22Rv1 (cell line): ENCODE measurements at regions not wholly inside any gene's neighbourhood (a gene's known extent, or its start where the extent isn't known, plus 50 kb on each side); places are given as distances from the start of the nearest gene placed in this dataset.

Experiments used
- ZFX ChIP-seq: fragments of 450-650 bp; IDR thresholded peaks from 2 replicates; pipeline ENCODE4 v1.6.1; 2017; ENCODE audit warnings: antibody characterized with exemption, borderline replicate concordance
- TF ChIP-seq, protein P1 (sequence below): fragments of 450-650 bp; IDR thresholded peaks from 2 replicates; pipeline ENCODE4 v1.5.1; 2017; ENCODE audit warnings: mild to moderate bottlenecking

DNA sequence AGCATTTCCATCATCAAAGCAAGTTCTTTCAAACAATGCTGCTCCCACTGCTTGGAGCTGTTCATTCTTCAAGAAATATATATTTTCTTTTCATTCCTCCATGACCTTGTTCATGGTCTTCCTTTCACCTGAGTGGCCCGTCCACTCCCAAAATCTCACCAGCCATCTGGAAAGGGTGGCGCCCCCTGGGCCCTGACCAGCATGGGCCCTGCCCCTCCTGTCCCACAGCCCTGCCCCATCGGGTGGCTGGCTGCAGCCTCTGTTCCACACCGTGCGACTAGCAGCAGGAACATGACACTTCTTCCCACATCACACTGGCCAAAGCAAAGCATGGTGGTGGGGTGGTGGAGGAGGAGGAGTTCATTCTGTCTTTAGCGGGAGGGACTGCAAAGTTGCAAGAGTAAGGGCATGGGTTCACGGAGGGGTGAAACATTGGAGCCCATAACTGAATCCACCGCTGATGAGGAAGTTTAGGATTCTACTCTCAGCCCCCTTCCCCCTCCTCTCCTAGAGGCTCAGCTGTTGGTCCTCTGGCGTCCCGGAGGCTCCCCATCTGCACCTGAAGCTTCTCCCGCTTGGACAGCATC lies 195.2 kb upstream of the SLC24A3 start:
- TF ChIP-seq, protein P1, sequence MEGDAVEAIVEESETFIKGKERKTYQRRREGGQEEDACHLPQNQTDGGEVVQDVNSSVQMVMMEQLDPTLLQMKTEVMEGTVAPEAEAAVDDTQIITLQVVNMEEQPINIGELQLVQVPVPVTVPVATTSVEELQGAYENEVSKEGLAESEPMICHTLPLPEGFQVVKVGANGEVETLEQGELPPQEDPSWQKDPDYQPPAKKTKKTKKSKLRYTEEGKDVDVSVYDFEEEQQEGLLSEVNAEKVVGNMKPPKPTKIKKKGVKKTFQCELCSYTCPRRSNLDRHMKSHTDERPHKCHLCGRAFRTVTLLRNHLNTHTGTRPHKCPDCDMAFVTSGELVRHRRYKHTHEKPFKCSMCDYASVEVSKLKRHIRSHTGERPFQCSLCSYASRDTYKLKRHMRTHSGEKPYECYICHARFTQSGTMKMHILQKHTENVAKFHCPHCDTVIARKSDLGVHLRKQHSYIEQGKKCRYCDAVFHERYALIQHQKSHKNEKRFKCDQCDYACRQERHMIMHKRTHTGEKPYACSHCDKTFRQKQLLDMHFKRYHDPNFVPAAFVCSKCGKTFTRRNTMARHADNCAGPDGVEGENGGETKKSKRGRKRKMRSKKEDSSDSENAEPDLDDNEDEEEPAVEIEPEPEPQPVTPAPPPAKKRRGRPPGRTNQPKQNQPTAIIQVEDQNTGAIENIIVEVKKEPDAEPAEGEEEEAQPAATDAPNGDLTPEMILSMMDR, result no peak
- no peak for TF ChIP-seq ZFX
